H54 (cell line): ENCODE measurements at regions not wholly inside any gene's neighbourhood (a gene's known extent, or its start where the extent isn't known, plus 50 kb on each side); places are given as distances from the start of the nearest gene placed in this dataset.
"Not testable (repeated sequence)": the region's sequence is repeated elsewhere in the genome, so short reads cannot be mapped to it uniquely, and the experiment has no call there.

ENCODE experiments used
- DNase-seq: peaks from one replicate; pipeline ENCODE4 v3.0.0; 2011; ENCODE audit warnings: low spot score, mixed read lengths; ENCODE audit not compliant: insufficient read length
- FAIRE-seq: peaks from 3 replicates; lab custom pipeline; 2011; peaks lifted over from hg19 to GRCh38; lab: Jason Lieb, UNC
- POLR2A ChIP-seq: IDR thresholded peaks from 2 replicates; pipeline ENCODE4 v1.6.1; 2011; ENCODE audit warnings: low read depth, mild to moderate bottlenecking, low read length

- DNase-seq (no peak), FAIRE-seq (no peak)
- no peak for TF ChIP-seq POLR2A
These were observed 145.2 kb upstream of the CADM1 start for GRCh38 chr11:115649461-115649860.

DNA sequence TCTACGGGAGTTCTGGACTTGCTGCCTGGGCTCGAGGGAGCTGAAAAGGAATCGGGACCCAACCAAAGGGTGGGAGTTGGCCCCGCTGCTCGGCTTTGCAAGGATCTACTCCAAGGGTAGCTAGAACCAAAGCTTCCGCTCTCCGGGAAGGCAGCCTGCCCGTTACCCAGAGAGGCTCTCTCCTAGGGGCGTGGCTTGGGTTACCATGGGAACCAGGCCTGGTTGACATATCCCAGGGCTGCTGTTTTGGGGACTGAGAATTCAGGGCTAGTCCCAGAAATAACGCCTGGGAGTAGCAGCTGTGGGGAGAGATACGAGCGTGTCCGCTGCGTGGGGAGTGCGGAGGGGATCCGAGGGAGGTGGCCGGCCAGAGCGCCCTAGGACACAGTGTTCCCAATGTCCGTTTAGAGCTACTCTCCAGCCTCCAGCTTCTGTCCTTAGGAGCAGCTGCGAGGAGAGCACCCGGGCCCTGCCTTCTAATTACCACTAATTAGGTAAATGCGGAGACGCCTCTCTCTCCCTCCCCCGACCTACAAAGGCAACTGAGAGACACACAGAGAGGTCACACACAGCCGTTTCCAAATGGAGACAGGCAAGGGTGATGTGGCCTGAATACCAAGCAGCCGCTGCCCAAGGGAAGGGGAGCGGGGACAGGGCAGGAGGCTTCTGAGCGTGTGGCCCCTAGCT, 141.6 kb upstream of the CADM1 start:
- DNase-seq: no peak
- no peak for FAIRE-seq
- TF ChIP-seq POLR2A: no peak

GRCh38 chr11:115644856-115645255, 140.6 kb upstream of the CADM1 start:
- DNase-seq: no peak
- FAIRE-seq: no peak
- no peak for TF ChIP-seq POLR2A

- no peak for TF ChIP-seq POLR2A
- FAIRE-seq: no peak
- no peak for DNase-seq
These were observed 139.5 kb upstream of the CADM1 start for GRCh38 chr11:115643549-115644270.

- DNase-seq (no peak), FAIRE-seq (no peak)
- TF ChIP-seq POLR2A: no peak
These were observed 138.4 kb upstream of the CADM1 start for GRCh38 chr11:115642660-115643059.

DNA sequence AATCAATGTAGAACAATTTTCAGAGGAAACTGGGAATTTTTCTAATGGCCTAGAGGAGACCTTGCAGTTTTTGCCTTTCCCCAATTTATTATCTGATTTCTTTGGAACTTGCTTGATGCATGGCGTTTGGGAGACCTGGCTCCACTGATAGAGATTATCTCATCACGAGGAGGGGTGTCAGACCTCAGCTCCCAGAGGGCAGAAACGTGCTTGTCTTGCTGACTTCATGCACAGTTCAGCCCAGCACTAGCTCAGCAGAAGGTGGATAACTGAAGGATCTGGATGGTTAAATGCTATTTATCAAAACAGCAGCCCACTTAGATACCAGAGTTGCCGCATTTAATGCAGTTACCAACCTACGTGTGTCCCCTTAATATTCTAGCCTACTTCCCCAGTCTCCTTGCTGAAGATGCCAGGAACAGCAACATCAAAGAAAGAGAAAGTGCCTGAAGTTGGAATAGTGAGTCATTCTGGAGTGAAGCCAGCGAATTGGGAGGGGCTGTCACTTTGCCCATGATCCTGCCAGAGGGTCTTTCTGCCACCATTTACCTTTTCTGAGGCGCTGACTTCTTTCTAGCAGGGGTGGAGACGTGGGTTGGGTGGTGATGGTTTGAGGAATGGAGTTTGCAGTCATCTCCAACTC, 133.5 kb upstream of the CADM1 start:
- no peak for TF ChIP-seq POLR2A
- DNase-seq (no peak), FAIRE-seq (no peak)

- DNase-seq: no peak
- FAIRE-seq: no peak
- no peak for TF ChIP-seq POLR2A
These were observed 132.7 kb upstream of the CADM1 start for GRCh38 chr11:115636753-115637527.

GRCh38 chr11:115633977-115634376, 129.8 kb upstream of the CADM1 start:
- FAIRE-seq, DNase-seq: not testable (repeated sequence)

DNA sequence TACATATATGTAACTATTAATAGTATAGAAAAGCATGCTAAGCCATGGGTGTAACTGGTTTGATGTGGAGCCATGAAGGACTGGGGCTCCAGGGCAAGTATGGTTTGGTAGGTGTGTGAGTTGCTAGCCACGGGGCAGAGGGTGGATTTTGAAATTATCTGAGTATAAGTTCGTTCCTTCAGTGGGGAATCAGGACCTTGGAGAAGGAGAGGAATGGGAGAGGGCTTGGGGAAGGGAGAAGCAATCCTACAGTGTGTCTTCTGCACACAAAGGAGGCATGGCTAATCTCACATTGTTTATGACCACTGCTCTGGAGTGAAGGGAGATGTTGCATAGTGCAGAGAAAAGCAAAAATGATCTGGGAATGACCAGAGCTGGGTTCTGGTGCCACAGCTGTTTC, 127.8 kb upstream of the CADM1 start:
- FAIRE-seq (no peak), DNase-seq (no peak)
- no peak for TF ChIP-seq POLR2A

GRCh38 chr11:115631609-115632008, 127.4 kb upstream of the CADM1 start:
- DNase-seq: no peak
- TF ChIP-seq POLR2A: no peak
- no peak for FAIRE-seq

- FAIRE-seq: no peak
These were observed 126.0 kb upstream of the CADM1 start for GRCh38 chr11:115630214-115630613.

GRCh38 chr11:115629456-115630015, 125.3 kb upstream of the CADM1 start:
- DNase-seq (no peak), FAIRE-seq (no peak)
- no peak for TF ChIP-seq POLR2A

More at GRCh38 chr11:115630214-115630613, 126.0 kb upstream of the CADM1 start:
- no peak for TF ChIP-seq POLR2A
- no peak for DNase-seq

- FAIRE-seq (no peak), DNase-seq (no peak)
- no peak for TF ChIP-seq POLR2A
These were observed 123.6 kb upstream of the CADM1 start for GRCh38 chr11:115627666-115628460.
